ENCODE measurements at regions not wholly inside any gene's neighbourhood (a gene's known extent, or its start where the extent isn't known, plus 50 kb on each side); places are given as distances from the start of the nearest gene placed in this dataset.

- DNase-seq = no peak
Observed at GRCh38 chr2:125070726-125071505, 1045.8 kb downstream of the CNTNAP5 start.

DNA sequence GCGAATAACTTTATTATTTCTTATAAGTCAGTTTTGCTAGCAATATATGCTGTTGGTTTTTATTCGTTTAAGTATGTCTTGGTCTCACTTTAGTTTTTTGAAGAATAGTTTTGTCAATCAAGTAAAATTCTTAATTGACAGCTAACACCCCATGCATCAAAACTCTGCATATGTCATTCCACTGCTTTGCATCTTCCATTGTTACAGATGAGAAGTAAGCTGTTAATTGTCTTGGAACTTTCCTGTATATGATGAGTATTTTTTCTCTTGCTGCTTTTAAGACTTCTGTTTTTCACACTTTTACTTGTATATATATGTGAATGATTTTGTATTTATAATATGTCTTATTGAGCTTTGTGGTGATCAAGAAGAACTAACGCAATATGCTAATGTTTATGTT is 1048.4 kb downstream of the CNTNAP5 start:
- DNase-seq = no peak

DNA sequence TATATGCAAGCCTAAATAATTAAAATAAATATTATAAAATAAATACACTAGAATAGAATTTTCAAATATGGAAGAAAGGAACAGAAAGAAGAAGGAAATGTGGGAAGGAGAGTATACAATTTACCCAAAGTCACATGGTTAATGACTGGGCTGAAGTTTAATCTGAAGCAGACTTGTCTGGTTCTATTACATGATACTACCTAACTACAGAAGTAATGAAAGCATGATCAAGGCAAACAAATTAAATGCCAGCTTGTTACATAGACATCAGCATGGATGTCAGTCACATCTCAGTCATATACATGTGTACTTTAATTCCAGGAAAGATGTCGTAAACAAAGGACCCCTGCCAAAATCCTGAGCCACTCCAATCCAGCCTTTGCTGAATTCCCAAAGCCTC is 1060.8 kb downstream of the CNTNAP5 start:
- no peak for DNase-seq

DNA sequence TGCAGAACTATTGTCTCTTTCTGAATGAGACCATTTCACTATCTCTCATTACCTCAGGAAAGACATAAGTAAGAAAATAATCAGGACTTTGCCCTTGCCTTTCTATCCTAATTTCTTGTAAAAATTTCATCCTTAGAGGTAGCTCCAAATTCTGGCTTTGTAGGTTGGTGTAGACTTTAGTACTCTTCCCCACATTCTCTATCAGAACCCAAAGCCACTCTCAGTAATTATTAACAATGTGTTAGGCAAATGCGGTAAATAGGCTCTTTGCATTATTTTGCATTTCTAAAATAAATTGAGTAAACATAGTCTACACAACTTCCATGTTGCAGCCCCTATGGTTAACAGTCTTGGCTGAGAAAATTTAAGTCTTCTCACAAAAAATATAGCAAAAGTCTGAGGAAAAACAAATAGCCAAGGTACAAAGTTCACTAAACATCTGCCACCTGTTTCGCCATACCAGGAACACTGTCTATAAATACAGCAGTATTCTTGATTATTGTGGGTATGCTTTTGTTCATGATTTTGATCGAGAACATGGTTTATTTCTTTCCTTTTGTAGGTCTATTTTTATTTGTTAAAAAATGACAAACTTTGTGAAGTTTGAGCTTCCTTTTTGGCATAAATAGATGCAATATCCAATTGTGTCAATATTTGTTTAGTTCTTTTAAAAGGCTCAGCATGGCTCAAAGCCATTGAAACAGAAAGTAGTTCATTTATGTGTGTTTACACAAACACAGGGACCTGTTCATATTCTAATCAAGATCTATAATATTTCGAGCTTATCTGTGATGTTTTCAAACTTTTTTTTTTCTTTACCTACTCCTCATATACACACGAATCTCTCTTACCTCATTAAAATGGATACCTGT is 1061.5 kb downstream of the CNTNAP5 start:
- DNase-seq = peak; percentile 22

DNA sequence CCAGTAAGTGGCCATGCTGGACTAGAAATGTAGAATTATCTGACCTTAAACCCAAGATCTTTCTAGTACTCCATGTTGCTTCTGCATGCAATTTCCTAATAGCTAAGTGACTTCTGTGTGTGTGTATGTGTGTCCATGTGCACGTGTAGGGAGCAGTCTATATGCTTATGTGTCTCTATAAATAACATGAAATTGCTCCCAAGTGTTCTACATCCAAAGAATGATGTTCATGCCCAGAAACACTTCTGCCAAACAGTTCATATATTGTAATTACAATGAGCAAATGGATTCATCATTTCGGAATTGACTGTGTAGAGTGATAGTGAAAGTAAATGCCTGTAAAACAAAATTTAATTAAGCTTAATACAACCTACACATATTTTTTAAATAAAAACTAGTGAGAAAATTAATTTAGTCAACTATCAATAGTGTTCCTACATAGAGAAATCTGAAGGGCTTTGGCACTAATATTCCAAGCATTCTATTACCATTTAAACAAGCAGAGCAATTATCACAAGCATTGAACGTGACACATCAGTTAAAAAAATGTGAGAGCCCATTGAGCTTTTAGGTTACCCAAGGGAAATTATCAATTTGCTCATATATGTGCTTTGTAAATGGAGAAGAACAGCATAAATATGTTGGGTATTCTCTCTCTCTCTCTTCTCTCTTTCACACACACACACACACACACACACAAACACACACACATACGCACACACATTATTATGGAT is 1067.4 kb downstream of the CNTNAP5 start:
- DNase-seq = peak; percentile 9

GRCh38 chr2:125095826-125096225 is 1070.7 kb downstream of the CNTNAP5 start:
- DNase-seq = no peak

DNA sequence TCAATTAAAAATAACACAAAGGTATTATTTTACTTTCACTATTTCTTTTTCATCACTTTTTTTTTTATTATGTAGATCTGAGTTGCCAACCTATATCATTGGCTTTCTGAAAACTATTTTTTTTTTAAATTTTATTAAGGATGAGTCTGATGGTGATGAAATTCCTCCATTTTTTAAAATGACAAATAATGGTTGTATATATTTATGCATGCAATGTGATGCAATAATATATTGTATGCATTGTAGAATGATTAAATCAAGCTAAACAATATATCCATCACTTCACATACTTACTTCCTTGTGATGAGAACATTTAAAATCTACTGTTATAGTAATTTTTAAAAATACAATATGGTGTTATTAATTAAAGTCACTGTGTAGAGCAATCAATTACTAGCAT is 1081.6 kb downstream of the CNTNAP5 start:
- no peak for DNase-seq

DNA sequence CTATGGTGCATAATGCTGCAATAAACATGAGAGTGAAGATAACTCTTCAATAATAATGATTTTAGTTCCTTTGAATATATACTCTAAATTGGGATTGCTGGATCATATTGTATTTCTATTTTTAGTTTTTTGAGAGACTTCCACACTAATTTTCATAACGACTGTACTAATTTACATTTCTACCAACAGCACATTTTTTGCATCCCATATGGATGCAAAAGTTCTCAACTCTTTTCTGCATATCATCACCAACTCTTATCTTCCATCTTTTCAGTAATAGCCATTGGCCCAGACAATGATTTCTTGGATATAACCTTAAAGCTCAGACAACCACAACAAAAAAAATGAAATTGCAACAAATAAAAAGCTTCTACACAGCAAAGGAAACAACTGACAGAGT is 1082.4 kb downstream of the CNTNAP5 start:
- DNase-seq = no peak

DNA sequence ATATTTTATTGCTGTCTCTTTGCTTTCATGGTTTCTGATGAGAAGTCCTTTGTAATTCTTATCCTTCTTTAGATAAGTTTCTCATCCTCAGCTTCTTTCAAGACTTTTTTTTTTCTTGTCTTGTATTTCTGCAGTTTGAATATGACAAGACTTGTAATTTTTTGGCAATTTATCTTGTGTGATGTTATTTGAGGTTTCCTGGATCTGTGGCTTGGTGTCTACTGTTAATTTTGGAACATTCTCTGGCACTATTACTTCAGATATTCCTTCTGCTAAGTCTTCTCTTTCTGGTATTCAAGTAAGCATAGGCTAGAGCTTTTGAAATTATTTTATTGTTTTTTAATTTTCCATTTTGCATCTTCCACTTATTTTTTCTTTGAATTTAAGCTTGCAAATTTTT is 1083.2 kb downstream of the CNTNAP5 start:
- DNase-seq = no peak

- no peak for DNase-seq
Observed at GRCh38 chr2:125125902-125126301, 1100.8 kb downstream of the CNTNAP5 start.

DNA sequence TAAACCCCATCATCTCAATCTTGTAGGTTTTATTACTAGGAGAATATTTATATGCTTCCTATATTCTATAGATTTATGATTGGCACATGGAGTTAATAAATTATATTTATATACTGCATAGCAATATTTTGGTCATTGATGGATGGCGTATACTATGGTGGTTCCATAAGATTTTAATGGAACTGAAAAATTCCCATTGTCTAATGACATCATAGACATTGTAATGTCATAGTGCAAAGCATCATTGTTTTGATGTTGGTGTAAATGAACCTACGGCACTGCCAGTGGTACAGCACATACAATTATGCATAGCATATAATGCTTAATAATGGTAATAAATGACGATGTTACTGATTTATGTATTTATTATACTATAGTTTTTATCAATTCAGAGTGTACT is 1135.9 kb downstream of the CNTNAP5 start:
- no peak for DNase-seq

DNA sequence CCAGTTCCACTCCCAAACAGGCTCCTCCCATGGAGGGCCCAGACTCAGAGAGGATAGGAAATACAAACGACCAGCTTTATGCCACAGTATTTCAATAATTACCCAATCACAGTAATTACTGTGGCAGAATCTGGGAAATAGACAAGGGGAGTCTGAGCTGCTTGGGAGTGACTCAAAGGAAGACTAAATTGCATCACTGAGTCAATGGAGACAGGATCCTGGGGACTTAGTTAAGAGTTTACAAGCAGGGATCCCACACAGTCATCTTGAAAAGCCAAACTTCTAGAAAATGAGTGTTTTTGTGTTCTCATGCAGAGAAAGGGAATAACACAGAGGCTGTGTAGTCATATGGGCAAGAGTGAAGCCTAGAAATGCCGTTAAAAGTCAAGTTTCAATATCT is 1142.1 kb downstream of the CNTNAP5 start:
- DNase-seq = no peak

GRCh38 chr2:125167820-125168219 is 1142.7 kb downstream of the CNTNAP5 start:
- no peak for DNase-seq

DNA sequence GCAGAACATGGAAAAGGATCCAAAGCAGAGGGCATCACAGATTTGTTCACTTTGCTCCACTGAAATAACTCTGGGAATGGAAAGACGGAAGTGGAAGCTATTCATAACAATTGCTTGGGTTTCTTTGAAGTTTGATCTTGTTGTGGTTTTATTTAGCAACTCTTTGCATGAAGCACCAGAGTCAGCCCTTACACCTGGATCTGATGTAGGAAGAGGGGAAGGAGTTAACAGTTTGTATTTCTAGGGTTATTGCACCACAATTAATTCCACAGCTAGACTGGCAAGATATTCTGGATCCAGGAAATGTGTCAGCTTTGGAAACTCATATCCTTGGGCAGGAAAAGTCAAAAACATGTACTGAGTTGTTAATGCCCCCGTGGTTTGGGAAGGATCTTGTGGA is 1143.4 kb downstream of the CNTNAP5 start:
- no peak for DNase-seq

GRCh38 chr2:125169022-125169763 is 1144.1 kb downstream of the CNTNAP5 start:
- no peak for DNase-seq

DNA sequence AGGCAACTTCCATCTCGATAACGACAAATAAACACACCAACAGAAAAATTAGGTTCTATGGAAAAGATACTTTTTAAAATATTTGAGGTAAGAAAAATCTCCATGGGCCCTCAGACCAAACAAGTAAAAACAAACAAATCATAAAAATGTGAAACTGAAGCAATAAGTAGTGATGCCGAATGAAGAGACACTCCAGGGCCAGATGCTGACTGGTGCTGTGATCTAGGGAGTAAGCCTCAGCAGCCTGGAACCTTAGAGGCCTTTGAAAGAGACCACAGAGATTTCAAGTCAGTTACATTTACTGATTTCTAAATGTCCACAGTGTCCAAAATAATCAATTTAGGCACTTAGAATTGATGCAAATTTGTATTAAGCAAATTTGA is 1144.7 kb downstream of the CNTNAP5 start:
- DNase-seq = no peak

DNA sequence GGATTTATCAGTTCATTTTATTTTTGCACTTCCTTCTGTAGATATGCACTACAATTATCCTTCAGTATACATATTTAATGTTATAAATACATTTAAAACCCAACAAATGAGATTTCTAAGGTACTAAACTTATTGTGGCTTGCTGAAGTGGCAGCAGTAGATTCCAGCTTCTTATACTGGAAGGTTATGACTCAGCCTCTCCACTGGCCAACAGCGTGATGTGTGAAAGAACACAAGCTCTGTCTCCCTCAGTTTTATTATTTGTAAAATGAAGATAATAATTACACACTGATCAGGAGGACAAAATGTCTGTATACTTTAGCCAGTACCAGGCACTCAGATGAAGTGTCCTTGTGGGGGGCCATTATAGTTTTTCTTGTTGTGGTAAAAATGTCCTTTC is 1147.1 kb downstream of the CNTNAP5 start:
- DNase-seq = no peak

- no peak for DNase-seq
Observed at GRCh38 chr2:125175415-125175814, 1150.3 kb downstream of the CNTNAP5 start.

GRCh38 chr2:125185691-125186270 is 1160.7 kb downstream of the CNTNAP5 start:
- no peak for DNase-seq

DNA sequence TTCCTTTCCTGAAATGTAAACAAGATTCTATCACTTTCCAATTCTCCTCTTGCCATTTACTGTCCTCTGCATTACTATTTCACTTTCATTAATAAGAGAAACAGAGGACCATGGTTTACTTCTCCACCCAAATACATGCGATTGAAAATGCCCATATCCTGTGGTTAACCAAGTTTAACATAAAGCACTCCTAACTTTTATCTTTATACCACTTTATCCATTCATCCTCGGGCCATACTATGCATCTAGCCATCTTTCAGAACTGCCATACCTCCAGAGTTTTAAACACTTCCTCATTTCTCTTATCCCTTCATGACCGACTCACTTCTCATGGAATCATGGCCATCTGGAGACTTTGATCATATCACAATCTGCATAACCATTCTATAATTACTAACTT is 1182.3 kb downstream of the CNTNAP5 start:
- no peak for DNase-seq

DNA sequence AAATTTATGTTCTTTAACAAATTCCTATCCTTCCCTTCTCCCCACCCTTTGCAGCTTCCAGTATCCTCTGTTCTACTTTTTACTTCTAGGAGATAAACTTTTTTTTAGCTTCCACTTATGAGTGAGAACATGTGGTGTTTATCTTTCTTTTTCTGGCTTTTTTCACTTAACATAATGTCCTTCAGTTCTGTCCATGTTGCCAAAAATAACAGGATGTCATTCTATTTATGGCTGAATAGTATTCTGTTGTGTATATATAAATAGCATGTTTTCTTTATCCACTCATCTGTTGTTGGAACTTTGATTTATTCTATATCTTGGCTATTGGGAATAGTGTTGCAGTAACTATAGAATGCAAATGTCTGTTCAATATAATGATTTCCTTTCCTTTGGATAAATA is 1191.2 kb downstream of the CNTNAP5 start:
- DNase-seq = no peak

DNA sequence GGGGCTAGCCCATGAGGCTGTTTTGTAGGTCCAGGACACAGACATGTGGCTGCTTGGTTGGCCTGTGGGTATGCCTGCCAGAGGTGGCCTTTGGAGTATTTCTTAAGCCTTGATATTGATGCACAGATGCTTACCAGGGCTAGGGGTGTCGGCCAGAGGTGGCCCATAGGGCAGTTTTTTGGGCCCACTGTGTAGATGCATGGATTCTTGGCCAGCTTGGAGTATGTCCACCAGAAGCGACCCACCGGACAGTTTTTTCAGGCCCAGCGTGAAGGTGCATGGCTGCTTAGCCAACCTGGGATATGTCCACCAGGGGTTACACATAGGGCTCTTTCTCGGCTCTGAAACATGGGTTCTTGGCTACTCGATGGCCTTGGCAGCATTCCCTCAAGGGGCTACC is 1199.1 kb downstream of the CNTNAP5 start:
- no peak for DNase-seq

DNA sequence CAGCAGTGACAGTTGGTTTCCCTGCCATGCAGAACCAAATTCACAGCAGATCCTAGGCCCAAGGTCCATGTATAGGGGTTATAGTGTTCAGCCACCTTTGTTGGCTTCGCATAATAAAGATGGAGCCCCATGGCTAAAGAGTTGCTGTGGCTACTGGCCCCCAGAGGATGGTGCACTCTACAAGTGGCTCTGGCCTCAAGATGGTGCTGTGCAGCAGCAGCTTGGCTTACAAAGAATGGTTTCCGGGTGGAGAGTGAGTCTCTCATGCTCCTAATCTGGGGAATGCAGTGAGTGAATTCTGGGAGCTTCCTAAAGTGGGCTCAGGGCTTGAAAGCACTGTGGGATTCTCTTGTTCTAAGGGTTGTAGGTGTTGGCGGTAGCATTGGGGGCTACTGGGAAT is 1199.7 kb downstream of the CNTNAP5 start:
- DNase-seq = no peak
